ENCODE measurements at regions not wholly inside any gene's neighbourhood (a gene's known extent, or its start where the extent isn't known, plus 50 kb on each side); places are given as distances from the start of the nearest gene placed in this dataset.

DNA sequence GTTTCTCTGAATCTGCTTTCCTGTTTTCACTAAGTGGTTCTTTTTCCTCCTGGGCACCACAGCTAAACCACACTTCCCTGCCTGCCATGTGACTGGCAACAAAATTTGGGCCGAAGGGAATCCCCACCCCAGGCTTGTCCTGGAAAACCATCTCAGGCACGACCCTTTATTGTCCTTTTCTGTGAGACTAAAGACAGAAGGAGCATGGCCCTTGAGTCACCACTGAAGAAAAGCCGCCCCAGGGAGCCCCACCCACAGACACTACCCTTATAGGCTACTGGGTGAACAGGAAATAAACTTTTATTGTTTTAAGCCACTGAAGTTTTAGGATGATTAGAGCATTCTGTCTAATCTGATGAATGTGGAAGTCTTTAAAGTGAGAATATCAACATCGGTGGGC is 88.6 kb upstream of the BRD7 start:
- no peaks in the 10 kb centered on the region for H3K9me2 ChIP-seq (ENCODE audit: insufficient read depth, low read length)
- H2AFZ ChIP-seq (ENCODE audit: low read depth, low read length): no peak overlapping the region
- H3K27me3 ChIP-seq (ENCODE audit: insufficient read depth, low read depth, low read length): no peaks in the 10 kb centered on the region
- H4K20me1 ChIP-seq (ENCODE audit: insufficient read depth): no peaks in the 10 kb centered on the region
- TF ChIP-seq EZH2 (IDR thresholded peaks at IDR 0.05; ENCODE audit: borderline replicate concordance, insufficient read depth, low read length, poor library complexity, severe bottlenecking) (no peak), EP300 (conservative IDR thresholded peaks at IDR 0.05; ENCODE audit: poor library complexity, severe bottlenecking) (no peak), POLR2AphosphoS5 (IDR thresholded peaks at IDR 0.05) (no peak), MXI1 (conservative IDR thresholded peaks at IDR 0.05; ENCODE audit: poor library complexity, severe bottlenecking) (no peak), CTCF (IDR thresholded peaks at IDR 0.05; ENCODE audit: poor library complexity, severe bottlenecking) (no peak), RAD21 (conservative IDR thresholded peaks at IDR 0.05) (no peak), SMC3 (conservative IDR thresholded peaks at IDR 0.05; ENCODE audit: poor library complexity) (no peak), TAF1 (IDR thresholded peaks at IDR 0.05; ENCODE audit: low read depth) (no peak)
- TF ChIP-seq, protein P1, sequence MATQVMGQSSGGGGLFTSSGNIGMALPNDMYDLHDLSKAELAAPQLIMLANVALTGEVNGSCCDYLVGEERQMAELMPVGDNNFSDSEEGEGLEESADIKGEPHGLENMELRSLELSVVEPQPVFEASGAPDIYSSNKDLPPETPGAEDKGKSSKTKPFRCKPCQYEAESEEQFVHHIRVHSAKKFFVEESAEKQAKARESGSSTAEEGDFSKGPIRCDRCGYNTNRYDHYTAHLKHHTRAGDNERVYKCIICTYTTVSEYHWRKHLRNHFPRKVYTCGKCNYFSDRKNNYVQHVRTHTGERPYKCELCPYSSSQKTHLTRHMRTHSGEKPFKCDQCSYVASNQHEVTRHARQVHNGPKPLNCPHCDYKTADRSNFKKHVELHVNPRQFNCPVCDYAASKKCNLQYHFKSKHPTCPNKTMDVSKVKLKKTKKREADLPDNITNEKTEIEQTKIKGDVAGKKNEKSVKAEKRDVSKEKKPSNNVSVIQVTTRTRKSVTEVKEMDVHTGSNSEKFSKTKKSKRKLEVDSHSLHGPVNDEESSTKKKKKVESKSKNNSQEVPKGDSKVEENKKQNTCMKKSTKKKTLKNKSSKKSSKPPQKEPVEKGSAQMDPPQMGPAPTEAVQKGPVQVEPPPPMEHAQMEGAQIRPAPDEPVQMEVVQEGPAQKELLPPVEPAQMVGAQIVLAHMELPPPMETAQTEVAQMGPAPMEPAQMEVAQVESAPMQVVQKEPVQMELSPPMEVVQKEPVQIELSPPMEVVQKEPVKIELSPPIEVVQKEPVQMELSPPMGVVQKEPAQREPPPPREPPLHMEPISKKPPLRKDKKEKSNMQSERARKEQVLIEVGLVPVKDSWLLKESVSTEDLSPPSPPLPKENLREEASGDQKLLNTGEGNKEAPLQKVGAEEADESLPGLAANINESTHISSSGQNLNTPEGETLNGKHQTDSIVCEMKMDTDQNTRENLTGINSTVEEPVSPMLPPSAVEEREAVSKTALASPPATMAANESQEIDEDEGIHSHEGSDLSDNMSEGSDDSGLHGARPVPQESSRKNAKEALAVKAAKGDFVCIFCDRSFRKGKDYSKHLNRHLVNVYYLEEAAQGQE (IDR thresholded peaks at IDR 0.05; ENCODE audit: borderline replicate concordance): no peak
- H3F3A ChIP-seq (ENCODE audit: insufficient read depth, low read length, poor library complexity, severe bottlenecking): no peaks in the 10 kb centered on the region
- H3K27ac ChIP-seq (ENCODE audit: low read length): no peak overlapping the region
- H3K9ac ChIP-seq (ENCODE audit: low read length): no peak overlapping the region
- no peak overlapping the region for H3K4me3 ChIP-seq (ENCODE audit: low read length)
- H3K79me2 ChIP-seq (replicated peaks; ENCODE audit: insufficient read depth, low read length): no peaks in the 10 kb centered on the region
- no peak overlapping the region for H3K4me2 ChIP-seq (ENCODE audit: low read length)
- H3K36me3 ChIP-seq (ENCODE audit: insufficient read depth, low read length): no peaks in the 10 kb centered on the region
- H3K9me3 ChIP-seq (ENCODE audit: low read length): no peaks in the 10 kb centered on the region

GRCh38 chr16:50455288-50455845 is 86.6 kb upstream of the BRD7 start:
- H4K20me1 ChIP-seq (ENCODE audit: insufficient read depth): no peaks in the 10 kb centered on the region
- H3K4me3 ChIP-seq (ENCODE audit: low read length): no peak overlapping the region
- H3K79me2 ChIP-seq (replicated peaks; ENCODE audit: insufficient read depth, low read length): no peaks in the 10 kb centered on the region
- TF ChIP-seq TAF1 (IDR thresholded peaks at IDR 0.05; ENCODE audit: low read depth) (no peak), EZH2 (IDR thresholded peaks at IDR 0.05; ENCODE audit: borderline replicate concordance, insufficient read depth, low read length, poor library complexity, severe bottlenecking) (no peak), POLR2AphosphoS5 (IDR thresholded peaks at IDR 0.05) (no peak), CTCF (IDR thresholded peaks at IDR 0.05; ENCODE audit: poor library complexity, severe bottlenecking) (no peak), MXI1 (conservative IDR thresholded peaks at IDR 0.05; ENCODE audit: poor library complexity, severe bottlenecking) (no peak), RAD21 (conservative IDR thresholded peaks at IDR 0.05) (no peak)
- H3K9me3 ChIP-seq (ENCODE audit: low read length): no peaks in the 10 kb centered on the region
- no peak overlapping the region for H2AFZ ChIP-seq (ENCODE audit: low read depth, low read length)
- no peak overlapping the region for H3K9ac ChIP-seq (ENCODE audit: low read length)
- H3K27ac ChIP-seq (ENCODE audit: low read length): no peak overlapping the region
- no peaks in the 10 kb centered on the region for H3K9me2 ChIP-seq (ENCODE audit: insufficient read depth, low read length)
- no peaks in the 10 kb centered on the region for H3K36me3 ChIP-seq (ENCODE audit: insufficient read depth, low read length)
- no peaks in the 10 kb centered on the region for H3F3A ChIP-seq (ENCODE audit: insufficient read depth, low read length, poor library complexity, severe bottlenecking)
- no peaks in the 10 kb centered on the region for H3K27me3 ChIP-seq (ENCODE audit: insufficient read depth, low read depth, low read length)
- no peak overlapping the region for H3K4me2 ChIP-seq (ENCODE audit: low read length)
